ENCODE measurements at regions not wholly inside any gene's neighbourhood (a gene's known extent, or its start where the extent isn't known, plus 50 kb on each side); places are given as distances from the start of the nearest gene placed in this dataset.
"Not testable (repeated sequence)": the region's sequence is repeated elsewhere in the genome, so short reads cannot be mapped to it uniquely, and the experiment has no call there.

GRCh38 chr3:107910713-107911259 is 180.0 kb downstream of the CD47 start:
- H3K9me2 ChIP-seq (ENCODE audit: insufficient read depth, low read length) = no peaks in the 10 kb centered on the region
- no peaks in the 10 kb centered on the region for H3K4me1 ChIP-seq (ENCODE audit: insufficient read depth, low read length, poor library complexity, severe bottlenecking)
- no peaks in the 10 kb centered on the region for H4K20me1 ChIP-seq (ENCODE audit: insufficient read depth, low read length)
- no peaks in the 10 kb centered on the region for H3K79me2 ChIP-seq (ENCODE audit: insufficient read depth, low read depth, low read length)
- no peaks in the 10 kb centered on the region for H3K9me3 ChIP-seq (ENCODE audit: low read length)
- DNase-seq (ENCODE audit: low spot score) = no peak
- intact Hi-C loops (cut with micrococcal nuclease; ENCODE audit: unreplicated experiment) = no loop called here
- no peak overlapping the region for H3K4me2 ChIP-seq (ENCODE audit: low read length)
- H3K36me3 ChIP-seq (ENCODE audit: insufficient read depth, low read length) = no peaks in the 10 kb centered on the region
- ChIA-PET CTCF (ENCODE audit: unreplicated experiment) (no interaction called here), POLR2A (no interaction called here)
- no peak overlapping the region for H3K27ac ChIP-seq (ENCODE audit: low read depth, low read length, poor library complexity, severe bottlenecking)
- no peak for TF ChIP-seq EZH2phosphoT487 (IDR thresholded peaks at IDR 0.05; ENCODE audit: borderline replicate concordance, low read depth, low read length)
- no peak for TF ChIP-seq CTCF (conservative IDR thresholded peaks at IDR 0.05; ENCODE audit: low read length)
- BruUV-seq (replicated peaks) = no TSS peak
- no peak overlapping the region for H3K4me3 ChIP-seq (ENCODE audit: low read depth, low read length, poor library complexity, severe bottlenecking)
- H2AFZ ChIP-seq (ENCODE audit: low read length) = no peak overlapping the region

- CTCF ChIA-PET (ENCODE audit: unreplicated experiment); H4K20me1 ChIP-seq (ENCODE audit: insufficient read depth, low read length); H3K4me2 ChIP-seq (ENCODE audit: low read length); H3K4me1 ChIP-seq (ENCODE audit: insufficient read depth, low read length, poor library complexity, severe bottlenecking); BruUV-seq (replicated peaks); H3K4me3 ChIP-seq (ENCODE audit: low read depth, low read length, poor library complexity, severe bottlenecking); H3K36me3 ChIP-seq (ENCODE audit: insufficient read depth, low read length); H3K9me3 ChIP-seq (ENCODE audit: low read length); H2AFZ ChIP-seq (ENCODE audit: low read length); H3K27ac ChIP-seq (ENCODE audit: low read depth, low read length, poor library complexity, severe bottlenecking); H3K9me2 ChIP-seq (ENCODE audit: insufficient read depth, low read length); DNase-seq (ENCODE audit: low spot score); H3K79me2 ChIP-seq (ENCODE audit: insufficient read depth, low read depth, low read length); intact Hi-C loops (cut with micrococcal nuclease; ENCODE audit: unreplicated experiment): not testable (repeated sequence)
- POLR2A ChIA-PET = interaction anchor here (0.9 kb wide), 1 partner anchor 201 kb away, joined by 3 read pairs; no protein-coding TSS in a partner anchor
These were observed 181.2 kb downstream of the CD47 start for GRCh38 chr3:107909583-107909982.

- BruUV-seq (replicated peaks) = no TSS peak
- Histone ChIP-seq H3K4me3 (ENCODE audit: low read depth, low read length, poor library complexity, severe bottlenecking) (no peak overlapping the region), H3K9me2 (ENCODE audit: insufficient read depth, low read length) (no peaks in the 10 kb centered on the region), H2AFZ (ENCODE audit: low read length) (no peak overlapping the region), H3K9me3 (ENCODE audit: low read length) (no peaks in the 10 kb centered on the region), H3K4me2 (ENCODE audit: low read length) (no peak overlapping the region), H3K79me2 (ENCODE audit: insufficient read depth, low read depth, low read length) (no peaks in the 10 kb centered on the region), H3K36me3 (ENCODE audit: insufficient read depth, low read length) (no peaks in the 10 kb centered on the region), H4K20me1 (ENCODE audit: insufficient read depth, low read length) (no peaks in the 10 kb centered on the region), H3K4me1 (ENCODE audit: insufficient read depth, low read length, poor library complexity, severe bottlenecking) (no peaks in the 10 kb centered on the region), H3K27ac (ENCODE audit: low read depth, low read length, poor library complexity, severe bottlenecking) (no peak overlapping the region)
- ChIA-PET CTCF (ENCODE audit: unreplicated experiment) (no interaction called here), POLR2A (interaction anchor here (0.6 to 1.6 kb wide), 2 partner anchors 10 to 518 kb away, joined by 3 to 5 read pairs; no protein-coding TSS in a partner anchor)
- TF ChIP-seq CTCF (conservative IDR thresholded peaks at IDR 0.05; ENCODE audit: low read length) (no peak), EZH2phosphoT487 (IDR thresholded peaks at IDR 0.05; ENCODE audit: borderline replicate concordance, low read depth, low read length) (no peak)
- DNase-seq (ENCODE audit: low spot score) = no peak
- intact Hi-C loops (cut with micrococcal nuclease; ENCODE audit: unreplicated experiment) = no loop called here
These were observed 182.8 kb downstream of the CD47 start for GRCh38 chr3:107907996-107908395.

Measured in OCI-LY7 (cell line).